MM.1S (cell line): ENCODE measurements at regions not wholly inside any gene's neighbourhood (a gene's known extent, or its start where the extent isn't known, plus 50 kb on each side); places are given as distances from the start of the nearest gene placed in this dataset.

ENCODE experiments used
- EZH2 ChIP-seq: fragments of 300-600 bp; sonication (generic); optimal IDR thresholded peaks from 2 replicates; pipeline ENCODE3; 2017; ENCODE audit warnings: low read depth, mild to moderate bottlenecking, antibody characterized with exemption, low read length, mixed read lengths
- EZH2phosphoT487 ChIP-seq: fragments of 300-600 bp; sonication (generic); IDR thresholded peaks from 2 replicates; pipeline ENCODE4 v1.6.1; 2018; ENCODE audit warnings: antibody characterized with exemption, low read length
- TF ChIP-seq, protein P1 (sequence below): fragments of 300-600 bp; sonication (generic); IDR thresholded peaks from 2 replicates; pipeline ENCODE4 v1.5.1; 2016; ENCODE audit warnings: antibody characterized with exemption, low read length, mixed read lengths

DNA sequence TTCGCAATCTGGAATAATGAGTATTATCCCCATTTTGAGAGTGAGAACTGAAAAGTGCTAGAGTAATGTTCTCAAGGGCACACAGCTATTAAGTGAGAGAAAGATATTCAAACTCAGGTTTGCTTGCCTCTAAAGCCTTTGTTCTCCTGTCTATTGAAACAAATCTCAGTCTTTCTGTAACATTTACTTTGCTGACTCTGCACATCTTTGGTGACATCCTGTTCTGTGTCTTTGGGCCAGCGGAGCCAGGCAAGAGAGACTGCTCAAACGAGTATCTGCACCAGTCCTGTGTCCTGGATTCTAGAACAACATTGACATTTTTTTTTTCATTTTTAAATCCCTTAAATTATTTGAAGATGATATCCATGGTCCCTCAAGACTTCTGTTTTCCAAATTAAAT lies 1539.2 kb upstream of the PIK3C3 start:
- no peak for TF ChIP-seq EZH2
- no peak for TF ChIP-seq EZH2phosphoT487
- TF ChIP-seq, protein P1, sequence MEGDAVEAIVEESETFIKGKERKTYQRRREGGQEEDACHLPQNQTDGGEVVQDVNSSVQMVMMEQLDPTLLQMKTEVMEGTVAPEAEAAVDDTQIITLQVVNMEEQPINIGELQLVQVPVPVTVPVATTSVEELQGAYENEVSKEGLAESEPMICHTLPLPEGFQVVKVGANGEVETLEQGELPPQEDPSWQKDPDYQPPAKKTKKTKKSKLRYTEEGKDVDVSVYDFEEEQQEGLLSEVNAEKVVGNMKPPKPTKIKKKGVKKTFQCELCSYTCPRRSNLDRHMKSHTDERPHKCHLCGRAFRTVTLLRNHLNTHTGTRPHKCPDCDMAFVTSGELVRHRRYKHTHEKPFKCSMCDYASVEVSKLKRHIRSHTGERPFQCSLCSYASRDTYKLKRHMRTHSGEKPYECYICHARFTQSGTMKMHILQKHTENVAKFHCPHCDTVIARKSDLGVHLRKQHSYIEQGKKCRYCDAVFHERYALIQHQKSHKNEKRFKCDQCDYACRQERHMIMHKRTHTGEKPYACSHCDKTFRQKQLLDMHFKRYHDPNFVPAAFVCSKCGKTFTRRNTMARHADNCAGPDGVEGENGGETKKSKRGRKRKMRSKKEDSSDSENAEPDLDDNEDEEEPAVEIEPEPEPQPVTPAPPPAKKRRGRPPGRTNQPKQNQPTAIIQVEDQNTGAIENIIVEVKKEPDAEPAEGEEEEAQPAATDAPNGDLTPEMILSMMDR = no peak
